GM18861 (cell line): ENCODE measurements at regions not wholly inside any gene's neighbourhood (a gene's known extent, or its start where the extent isn't known, plus 50 kb on each side); places are given as distances from the start of the nearest gene placed in this dataset.
"Not testable (repeated sequence)": the region's sequence is repeated elsewhere in the genome, so short reads cannot be mapped to it uniquely, and the experiment has no call there.

Source experiments
- ATAC-seq: cut with Tn5 transposase; IDR thresholded peaks from one replicate; pipeline ENCODE4 v1.9.1; 2021; ENCODE audit not compliant: unreplicated experiment

GRCh38 chr12:60185060-60185459 lies 589.2 kb downstream of the SLC16A7 start:
- no peak for ATAC-seq

- ATAC-seq = no peak
Measured at GRCh38 chr12:60191271-60191670, 595.4 kb downstream of the SLC16A7 start.

DNA sequence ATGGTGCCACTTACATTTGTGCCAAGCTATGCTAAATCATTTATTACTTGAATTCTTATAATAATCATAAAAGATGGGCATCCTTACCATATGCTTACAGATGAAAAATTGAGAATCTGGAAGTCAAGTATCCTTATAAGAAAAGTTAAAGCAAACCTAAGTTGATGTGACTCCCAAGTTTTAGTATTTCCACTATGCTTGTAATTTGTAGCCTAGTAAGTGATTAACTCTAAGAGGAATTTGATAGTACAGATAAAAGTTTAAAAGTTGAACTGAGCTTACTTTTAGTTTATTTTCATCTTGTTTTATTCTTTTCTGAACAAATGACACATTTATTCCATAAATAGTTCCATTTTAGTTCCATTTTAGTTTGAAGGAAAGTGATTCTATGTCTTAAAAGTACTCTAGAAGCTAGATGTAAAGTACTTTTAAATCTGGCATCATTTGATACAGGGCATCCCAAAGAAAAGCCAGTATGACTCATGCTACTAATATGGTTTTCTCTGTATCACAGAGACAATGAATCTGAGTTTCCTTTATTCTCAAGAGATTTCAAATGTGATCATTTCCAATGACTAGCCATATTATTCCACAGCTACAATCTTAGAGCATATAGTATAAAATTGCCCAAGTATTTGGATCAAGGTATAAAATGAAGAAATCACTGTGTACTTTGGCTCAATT lies 596.0 kb downstream of the SLC16A7 start:
- ATAC-seq = no peak

DNA sequence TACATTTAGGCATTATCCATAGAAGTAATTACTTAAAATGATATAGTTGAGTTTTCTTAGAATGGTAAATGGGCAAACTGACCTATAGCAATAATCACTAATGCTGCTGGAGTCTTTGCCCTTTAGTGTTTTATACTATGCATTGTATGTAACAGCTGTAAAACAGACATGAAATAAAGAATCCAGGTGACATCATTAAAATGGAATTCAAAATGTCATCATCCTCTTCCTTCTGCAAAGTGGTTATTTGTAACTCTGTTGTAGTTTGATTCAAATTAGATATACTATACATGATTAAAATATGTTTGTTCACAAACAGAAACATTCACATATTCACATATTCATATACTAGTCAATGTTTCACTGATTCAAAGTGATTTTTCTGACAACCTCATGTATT lies 598.8 kb downstream of the SLC16A7 start:
- no peak for ATAC-seq

DNA sequence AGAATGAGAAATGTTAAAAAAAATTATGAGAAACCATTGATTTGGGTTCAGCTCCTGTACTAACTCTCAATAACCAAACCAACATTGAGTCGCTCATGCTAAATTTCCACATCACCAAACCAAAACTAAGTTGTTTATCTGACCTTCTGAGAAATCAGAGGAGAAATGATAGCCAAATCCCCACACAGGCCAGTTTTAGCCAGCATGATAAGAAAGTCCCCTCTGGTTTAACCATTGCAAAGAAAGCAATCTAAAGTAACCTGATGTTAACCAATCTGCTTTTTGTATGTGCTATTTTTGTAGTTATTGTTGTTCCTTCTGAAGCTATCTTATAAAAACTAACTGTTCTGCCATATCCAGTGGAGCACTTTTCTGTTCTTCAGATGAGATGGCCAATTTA lies 599.7 kb downstream of the SLC16A7 start:
- ATAC-seq = no peak

DNA sequence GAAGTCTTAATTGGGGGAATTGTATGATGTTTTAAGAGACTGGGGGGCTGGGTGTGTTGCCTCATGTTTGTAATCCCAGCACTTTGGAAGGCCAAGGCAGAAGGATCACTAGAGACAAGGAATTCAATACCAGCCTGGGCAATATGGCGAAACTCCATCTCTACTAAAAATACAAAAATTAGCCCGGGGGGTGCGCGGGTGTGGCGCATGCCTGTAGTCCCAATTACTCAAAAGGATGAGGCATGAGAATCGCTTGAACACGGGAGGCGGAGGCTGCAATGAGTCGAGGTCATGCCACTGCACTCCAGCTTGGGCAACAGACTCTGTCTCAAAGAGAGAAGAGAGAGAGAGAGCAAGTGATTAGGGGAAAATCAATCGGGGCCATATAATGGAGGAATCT lies 600.5 kb downstream of the SLC16A7 start:
- ATAC-seq = no peak

- no peak for ATAC-seq
Measured at GRCh38 chr12:60197589-60197988, 601.8 kb downstream of the SLC16A7 start.

DNA sequence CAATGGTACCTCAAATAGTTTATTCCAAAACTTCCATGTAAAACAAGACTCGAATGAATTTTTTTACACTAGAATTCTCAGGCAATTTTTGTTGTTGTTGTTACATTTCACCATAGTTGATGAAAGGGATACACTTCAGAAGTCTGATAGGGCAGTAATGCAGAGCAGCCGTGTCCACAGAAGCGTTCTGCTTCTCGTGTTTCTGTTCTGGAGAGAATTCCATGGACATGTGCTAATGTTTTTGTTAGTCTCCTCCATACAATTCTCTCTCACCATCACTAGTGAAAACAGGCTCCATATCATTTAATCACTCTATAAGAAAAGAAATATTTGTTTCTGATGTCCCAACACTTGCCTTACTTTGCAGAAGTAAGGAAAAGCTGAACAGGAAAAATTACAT lies 606.1 kb downstream of the SLC16A7 start:
- ATAC-seq = no peak

DNA sequence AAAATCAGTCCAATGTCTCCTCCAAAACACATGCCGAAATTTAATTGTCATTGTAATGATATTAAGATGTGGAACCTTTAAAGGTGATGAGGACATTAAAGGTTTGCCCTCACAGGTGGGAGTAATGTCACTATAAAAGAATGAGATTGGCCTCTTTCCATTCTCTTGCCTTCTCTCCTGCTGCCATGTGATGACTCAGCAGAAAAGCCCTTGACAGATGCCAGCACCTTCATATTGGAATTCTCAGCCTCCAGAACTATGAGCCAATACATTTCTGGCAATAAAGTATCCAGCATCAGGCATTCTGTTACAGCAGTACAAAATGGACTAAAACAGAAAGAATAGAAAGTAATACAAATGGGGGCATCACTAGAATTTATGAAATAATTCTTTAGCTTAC lies 609.7 kb downstream of the SLC16A7 start:
- no peak for ATAC-seq

DNA sequence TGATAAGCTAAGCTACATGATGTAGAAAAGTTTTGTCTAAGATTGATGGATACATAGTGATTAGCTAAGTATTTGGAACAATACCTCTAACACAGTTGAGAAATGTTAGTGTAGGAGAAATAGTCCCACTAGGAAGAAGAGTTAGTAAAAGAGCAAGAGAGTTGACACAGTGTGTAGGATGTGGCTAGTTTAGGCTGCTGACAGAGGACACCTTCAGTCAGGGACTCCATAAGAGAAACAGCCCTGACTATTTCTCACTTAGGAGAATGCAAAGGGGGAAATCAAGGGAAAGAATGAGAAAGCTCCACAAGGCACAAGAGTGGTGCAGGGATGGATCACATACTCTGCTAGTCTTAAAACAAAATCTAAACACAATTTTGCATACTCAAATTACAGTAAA lies 613.7 kb downstream of the SLC16A7 start:
- no peak for ATAC-seq

DNA sequence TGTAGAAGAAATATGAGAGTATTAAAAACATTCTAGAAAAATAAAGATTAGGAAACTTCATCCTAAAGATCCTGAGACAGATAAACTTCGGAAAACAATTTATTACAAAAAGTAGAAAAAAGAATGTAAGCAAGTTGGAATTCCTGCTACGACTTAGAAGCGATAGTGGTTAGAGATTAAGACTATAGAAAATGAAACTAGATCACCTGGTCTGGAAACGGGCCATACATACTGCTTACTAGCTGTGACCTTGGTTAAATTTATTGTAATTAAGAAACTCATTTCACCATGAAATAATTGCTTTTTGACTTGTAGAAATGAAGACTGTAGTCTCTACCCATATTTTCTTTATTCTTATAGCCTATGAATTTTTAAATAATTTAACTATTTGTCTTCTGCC lies 614.1 kb downstream of the SLC16A7 start:
- no peak for ATAC-seq

- ATAC-seq = no peak
Measured at GRCh38 chr12:60210756-60211155, 614.9 kb downstream of the SLC16A7 start.

GRCh38 chr12:60211244-60211643 lies 615.4 kb downstream of the SLC16A7 start:
- no peak for ATAC-seq

DNA sequence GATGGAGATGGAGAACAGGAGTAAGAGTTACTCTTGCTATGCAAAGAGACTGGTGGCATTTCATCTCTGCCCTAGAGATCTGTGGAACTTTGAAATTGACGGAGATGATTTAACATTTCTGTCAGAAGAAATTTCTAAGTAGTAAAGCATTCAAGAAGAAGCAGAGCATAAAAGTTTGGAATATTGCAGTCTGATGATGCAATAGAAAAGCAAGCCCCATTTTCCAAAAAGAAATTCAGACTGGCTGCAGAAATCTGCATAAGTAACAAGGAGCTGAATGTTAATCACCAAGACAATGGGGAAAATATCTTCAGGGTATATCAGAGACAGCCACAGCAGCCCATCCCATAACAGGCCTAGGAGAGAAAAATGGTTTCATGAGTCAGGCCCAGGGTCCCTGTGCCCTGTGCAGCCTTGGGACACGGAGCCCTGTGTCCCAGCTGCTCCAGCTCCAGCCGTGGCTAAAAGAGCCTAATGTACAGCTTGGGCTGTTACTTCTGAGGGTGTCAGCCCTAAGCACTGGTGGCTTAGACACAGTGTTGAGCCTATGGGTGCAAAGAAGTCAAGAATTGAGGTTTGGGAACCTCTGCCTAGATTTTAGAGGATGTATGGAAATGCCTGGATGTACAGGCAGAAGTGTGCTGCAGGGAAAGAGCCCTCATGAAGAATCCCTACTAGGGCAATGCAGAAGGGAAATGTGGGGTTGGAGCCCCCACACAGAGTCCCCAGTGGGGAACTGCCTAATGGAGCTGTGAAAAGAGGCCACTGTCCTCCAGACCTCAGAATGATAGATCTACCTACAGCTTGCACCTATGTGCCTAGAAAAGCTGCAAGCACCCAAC lies 616.6 kb downstream of the SLC16A7 start:
- no peak for ATAC-seq

- ATAC-seq = not testable (repeated sequence)
Measured at GRCh38 chr12:60213272-60213671, 617.4 kb downstream of the SLC16A7 start.

DNA sequence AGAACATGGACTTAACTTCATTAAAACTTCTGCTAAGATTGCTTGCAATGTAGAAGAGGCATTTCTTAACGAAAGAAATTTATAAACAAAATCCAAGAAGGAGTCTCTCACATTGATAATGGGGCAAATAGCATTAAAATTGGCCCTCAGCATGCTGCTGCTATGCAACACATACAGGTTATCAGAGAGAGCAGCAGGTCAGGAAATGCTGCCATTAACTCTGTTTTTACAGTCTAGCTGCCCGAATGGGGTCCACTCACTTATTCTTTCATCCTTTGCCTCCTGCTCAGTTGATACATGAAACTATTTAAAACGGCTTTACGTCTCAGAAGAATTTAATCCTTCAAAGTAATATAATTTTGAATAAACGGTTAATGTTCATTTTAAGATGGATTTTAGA lies 620.4 kb downstream of the SLC16A7 start:
- no peak for ATAC-seq

DNA sequence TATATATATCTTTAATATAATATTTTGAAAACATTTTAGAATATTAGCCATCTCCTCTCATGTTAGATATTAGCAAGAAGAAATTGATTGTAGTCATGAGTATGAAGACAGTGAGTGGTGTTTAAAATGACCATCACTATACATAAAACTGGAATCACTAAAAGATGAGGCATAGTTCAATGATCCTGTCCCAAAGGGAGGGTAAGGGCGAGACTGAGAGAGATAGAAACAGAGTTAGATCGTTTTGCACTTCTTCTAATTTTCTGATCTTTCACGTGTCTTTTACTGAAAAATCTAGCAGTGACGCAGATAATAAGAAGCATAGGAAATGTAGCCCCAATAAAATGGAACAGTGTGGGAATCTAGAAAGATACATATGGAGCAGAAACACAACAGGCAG lies 627.4 kb downstream of the SLC16A7 start:
- no peak for ATAC-seq

GRCh38 chr12:60225216-60226000 lies 629.6 kb downstream of the SLC16A7 start:
- ATAC-seq = no peak

GRCh38 chr12:60227916-60228315 lies 632.1 kb downstream of the SLC16A7 start:
- no peak for ATAC-seq

DNA sequence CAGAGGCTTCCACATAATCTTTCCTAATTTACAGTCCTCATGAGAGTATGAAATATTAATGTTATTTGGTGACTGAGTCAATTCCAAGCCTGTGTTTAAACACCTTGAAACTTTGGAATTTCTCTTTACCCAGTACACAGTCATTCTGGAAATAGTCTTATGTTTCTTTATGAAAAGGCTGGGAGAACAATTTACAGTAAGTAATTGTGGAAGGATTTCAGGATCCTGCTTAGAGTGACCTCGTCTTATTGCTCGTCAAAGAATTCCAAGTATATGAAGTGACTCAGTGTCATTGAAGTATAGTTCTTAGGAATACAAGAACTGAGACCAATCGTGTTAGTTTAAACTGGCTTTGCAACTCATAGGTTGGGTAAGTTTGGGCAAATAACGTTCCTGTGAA lies 634.2 kb downstream of the SLC16A7 start:
- ATAC-seq = no peak

- no peak for ATAC-seq
Measured at GRCh38 chr12:60231303-60231702, 635.5 kb downstream of the SLC16A7 start.
